ENCODE measurements at regions not wholly inside any gene's neighbourhood (a gene's known extent, or its start where the extent isn't known, plus 50 kb on each side); places are given as distances from the start of the nearest gene placed in this dataset.

DNA sequence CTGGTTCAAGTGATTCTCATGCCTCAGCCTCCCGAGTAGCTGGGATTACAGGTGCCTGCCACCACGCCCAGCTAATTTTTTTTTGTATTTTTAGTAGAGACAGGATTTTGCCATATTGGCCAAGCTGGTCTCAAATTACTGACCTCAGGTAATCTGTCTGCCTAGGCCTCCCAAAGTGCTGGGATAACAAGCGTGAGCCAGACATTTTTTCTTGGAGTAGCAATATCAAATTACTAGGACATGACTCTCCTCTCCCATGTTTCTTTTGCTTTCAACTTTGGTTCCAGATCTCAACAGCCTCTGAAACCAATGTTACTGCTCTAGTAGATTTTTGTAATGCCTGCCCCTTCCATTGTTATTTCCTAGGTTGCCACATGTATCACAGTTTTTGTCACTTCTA lies 462.0 kb downstream of the GBE1 start:
- TF ChIP-seq, protein P1, sequence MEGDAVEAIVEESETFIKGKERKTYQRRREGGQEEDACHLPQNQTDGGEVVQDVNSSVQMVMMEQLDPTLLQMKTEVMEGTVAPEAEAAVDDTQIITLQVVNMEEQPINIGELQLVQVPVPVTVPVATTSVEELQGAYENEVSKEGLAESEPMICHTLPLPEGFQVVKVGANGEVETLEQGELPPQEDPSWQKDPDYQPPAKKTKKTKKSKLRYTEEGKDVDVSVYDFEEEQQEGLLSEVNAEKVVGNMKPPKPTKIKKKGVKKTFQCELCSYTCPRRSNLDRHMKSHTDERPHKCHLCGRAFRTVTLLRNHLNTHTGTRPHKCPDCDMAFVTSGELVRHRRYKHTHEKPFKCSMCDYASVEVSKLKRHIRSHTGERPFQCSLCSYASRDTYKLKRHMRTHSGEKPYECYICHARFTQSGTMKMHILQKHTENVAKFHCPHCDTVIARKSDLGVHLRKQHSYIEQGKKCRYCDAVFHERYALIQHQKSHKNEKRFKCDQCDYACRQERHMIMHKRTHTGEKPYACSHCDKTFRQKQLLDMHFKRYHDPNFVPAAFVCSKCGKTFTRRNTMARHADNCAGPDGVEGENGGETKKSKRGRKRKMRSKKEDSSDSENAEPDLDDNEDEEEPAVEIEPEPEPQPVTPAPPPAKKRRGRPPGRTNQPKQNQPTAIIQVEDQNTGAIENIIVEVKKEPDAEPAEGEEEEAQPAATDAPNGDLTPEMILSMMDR (IDR thresholded peaks at IDR 0.05), result no peak

DNA sequence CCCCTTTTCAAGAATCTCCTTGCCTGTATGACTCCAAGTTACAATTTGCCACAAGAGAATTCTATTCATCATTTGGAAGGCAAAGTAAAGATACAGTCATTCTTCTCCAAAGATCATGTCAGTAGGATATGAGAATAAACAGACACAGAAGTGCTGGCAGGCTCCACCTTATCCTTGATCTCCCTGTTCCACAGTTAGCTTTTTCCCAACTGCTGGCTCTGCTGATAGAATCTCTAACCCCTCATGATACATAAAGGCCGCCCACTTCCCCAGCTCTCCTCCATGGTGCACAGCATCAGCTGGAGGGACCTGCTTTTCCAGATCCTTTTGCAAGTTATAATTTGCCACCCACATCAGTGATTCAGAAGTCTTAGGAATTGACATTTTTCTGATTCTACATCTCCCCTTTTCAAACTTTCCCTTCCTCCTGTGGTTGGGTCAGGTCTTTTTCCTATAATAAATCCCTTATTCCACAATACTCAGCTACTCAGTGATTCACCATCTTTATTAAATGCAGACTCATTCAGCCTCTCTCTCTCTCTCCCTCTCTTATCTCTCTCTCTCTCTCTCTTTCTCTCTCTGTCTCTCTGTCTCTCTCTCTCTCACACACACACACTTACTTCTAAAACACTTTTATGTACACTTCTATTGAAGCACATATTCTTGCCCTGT lies 465.4 kb downstream of the GBE1 start:
- TF ChIP-seq, protein P1 (IDR thresholded peaks at IDR 0.05), result no peak

DNA sequence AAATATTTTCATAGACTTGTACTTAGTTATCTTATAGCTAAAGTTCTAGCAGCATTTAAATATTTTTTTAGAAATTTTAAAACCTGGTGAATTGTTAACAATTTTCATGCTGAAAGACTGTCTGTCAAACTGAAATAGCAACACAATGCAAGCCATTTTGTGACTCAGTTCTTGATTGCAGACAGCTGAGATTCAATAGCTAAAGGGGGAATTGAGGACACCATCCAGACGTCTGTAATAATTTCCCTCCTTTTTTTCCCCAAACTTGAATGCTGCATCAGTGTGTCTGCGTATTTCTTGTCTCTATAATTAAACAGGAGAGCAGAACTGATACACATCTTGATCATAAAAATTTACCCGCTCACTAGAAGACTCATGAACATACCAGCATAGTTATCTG lies 468.3 kb downstream of the GBE1 start:
- TF ChIP-seq, protein P1 (IDR thresholded peaks at IDR 0.05), result no peak

DNA sequence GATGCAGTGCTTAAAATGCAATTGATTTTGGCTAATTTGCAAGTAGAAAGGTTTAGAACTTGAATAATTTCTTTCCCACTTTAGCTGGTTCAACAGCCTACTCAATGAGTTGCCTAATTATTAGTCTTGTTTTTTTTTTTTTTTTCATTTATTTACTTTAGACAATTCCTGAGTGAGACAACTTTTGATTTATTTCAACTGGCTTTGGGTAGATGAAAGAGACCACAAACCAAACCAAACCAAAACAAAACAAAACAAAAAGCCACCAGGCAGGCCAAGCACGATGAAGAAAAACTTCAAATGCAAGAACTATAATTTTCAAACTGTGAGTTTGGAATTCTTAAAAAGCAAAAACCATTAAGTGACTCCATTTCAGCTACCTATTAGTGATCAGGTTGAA lies 469.9 kb downstream of the GBE1 start:
- TF ChIP-seq, protein P1 (IDR thresholded peaks at IDR 0.05), result no peak

DNA sequence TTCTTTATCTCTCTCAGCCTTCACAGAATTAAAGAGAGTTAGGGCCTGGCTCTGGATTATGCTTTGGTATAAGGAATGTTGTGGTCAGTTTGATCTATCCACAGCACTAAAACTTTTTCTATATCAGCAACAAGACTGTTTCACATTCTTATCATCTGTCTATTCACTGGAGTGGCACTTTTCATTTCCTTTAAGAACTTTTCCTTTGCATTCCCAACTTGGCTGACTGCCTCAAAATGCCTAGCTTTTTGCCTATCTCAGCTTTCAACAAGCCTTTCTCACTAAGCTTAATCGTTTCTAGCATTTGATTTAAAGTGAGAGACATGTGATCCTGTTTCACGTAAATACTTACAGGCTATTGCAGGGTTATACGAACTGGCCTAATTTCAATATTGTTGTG lies 471.8 kb downstream of the GBE1 start:
- TF ChIP-seq, protein P1 (IDR thresholded peaks at IDR 0.05), result no peak

DNA sequence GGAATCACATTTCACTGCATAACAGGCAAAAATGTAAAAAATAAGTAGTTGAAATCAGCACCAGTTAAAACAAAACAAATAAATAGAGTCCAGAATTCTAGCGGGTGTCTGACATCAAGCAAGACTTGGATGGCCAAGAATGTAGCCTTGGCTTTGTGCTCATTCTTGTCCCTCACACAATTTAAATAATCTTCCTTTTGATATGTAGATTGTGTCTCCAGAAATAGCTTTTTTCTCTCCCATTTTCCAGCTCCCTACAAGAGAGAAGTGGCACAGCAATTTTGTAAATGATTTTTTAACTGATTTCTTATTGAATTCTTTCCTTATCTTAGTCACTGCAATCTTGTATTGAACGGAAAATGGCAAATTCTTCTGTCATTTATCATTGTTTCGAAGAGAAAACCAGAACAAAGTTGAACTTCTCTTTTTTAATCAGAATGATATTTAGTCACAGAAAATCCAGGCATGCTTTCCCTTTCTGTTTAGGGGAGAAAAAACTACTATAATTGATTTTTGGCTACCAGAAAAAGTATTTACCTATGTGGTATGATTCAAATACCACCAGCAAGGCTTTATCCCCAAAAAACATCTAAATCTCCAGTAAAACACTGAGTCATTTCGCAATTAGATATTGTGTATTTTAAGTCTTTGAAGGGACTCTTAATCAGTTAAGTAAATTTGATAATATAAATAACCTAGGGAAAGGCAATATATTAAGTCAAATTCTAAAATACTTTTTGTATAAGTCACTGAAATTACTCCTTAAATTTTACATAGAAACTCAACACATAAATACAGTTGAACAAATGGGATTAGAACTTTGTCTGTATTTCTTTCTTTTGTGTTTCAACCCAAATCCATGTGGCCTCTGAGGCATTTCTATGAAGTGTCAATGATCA lies 481.7 kb downstream of the GBE1 start:
- TF ChIP-seq, protein P1 (IDR thresholded peaks at IDR 0.05), result no peak

DNA sequence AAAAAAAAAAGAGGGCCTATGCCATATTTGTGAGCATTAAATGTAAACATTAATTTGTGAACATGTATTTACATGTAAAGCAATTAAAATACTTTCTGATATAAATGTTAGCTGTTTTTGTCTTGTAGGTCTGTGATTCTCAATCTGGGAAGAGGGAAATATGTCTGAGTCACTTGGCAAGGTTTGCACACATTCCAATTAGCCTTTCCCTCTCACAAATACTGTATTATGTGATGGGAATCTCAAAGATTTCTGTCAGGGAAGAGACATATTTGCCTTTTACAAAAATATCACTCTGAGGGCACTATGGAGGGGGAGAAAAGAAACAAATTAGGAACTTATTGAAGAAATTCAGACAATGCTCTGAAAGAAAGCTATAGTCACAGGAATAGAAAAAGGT lies 483.6 kb downstream of the GBE1 start:
- TF ChIP-seq, protein P1 (IDR thresholded peaks at IDR 0.05), result no peak
